ENCODE measurements at regions not wholly inside any gene's neighbourhood (a gene's known extent, or its start where the extent isn't known, plus 50 kb on each side); places are given as distances from the start of the nearest gene placed in this dataset.
A peak's percentile ranks its signal among the peaks of the same experiment; 100 is the strongest.

GRCh38 chr2:234278556-234279255, 218.2 kb downstream of the ARL4C start:
- no peak for DNase-seq (ENCODE audit: low read depth, low spot score)

GRCh38 chr2:234275515-234275914, 221.4 kb downstream of the ARL4C start:
- DNase-seq (ENCODE audit: low read depth, low spot score) = no peak

- DNase-seq (ENCODE audit: low read depth, low spot score) = no peak
These were observed 222.8 kb downstream of the ARL4C start for GRCh38 chr2:234273887-234274584.

GRCh38 chr2:234272069-234272850, 221.8 kb downstream of the SPP2 start:
- DNase-seq (ENCODE audit: low read depth, low spot score) = no peak

- no peak for DNase-seq (ENCODE audit: low read depth, low spot score)
These were observed 220.8 kb downstream of the SPP2 start for GRCh38 chr2:234271338-234271737.

GRCh38 chr2:234269769-234270204, 219.3 kb downstream of the SPP2 start:
- DNase-seq (ENCODE audit: low read depth, low spot score) = no peak

GRCh38 chr2:234267534-234267933, 217.0 kb downstream of the SPP2 start:
- DNase-seq (ENCODE audit: low read depth, low spot score) = no peak

- no peak for DNase-seq (ENCODE audit: low read depth, low spot score)
These were observed 216.4 kb downstream of the SPP2 start for GRCh38 chr2:234266952-234267351.

- no peak for DNase-seq (ENCODE audit: low read depth, low spot score)
These were observed 214.7 kb downstream of the SPP2 start for GRCh38 chr2:234265206-234265605.

GRCh38 chr2:234261736-234262135, 211.2 kb downstream of the SPP2 start:
- DNase-seq (ENCODE audit: low read depth, low spot score) = no peak

- no peak for DNase-seq (ENCODE audit: low read depth, low spot score)
These were observed 208.9 kb downstream of the SPP2 start for GRCh38 chr2:234259440-234259839.

- no peak for DNase-seq (ENCODE audit: low read depth, low spot score)
These were observed 208.2 kb downstream of the SPP2 start for GRCh38 chr2:234258562-234259141.

GRCh38 chr2:234257859-234258561, 207.5 kb downstream of the SPP2 start:
- peak; percentile 59 for DNase-seq (ENCODE audit: low read depth, low spot score)

- peak; percentile 17 for DNase-seq (ENCODE audit: low read depth, low spot score)
These were observed 206.0 kb downstream of the SPP2 start for GRCh38 chr2:234256516-234256915.

GRCh38 chr2:234254783-234255521, 204.4 kb downstream of the SPP2 start:
- DNase-seq (ENCODE audit: low read depth, low spot score) = no peak

- no peak for DNase-seq (ENCODE audit: low read depth, low spot score)
These were observed 202.3 kb downstream of the SPP2 start for GRCh38 chr2:234252772-234253171.

- DNase-seq (ENCODE audit: low read depth, low spot score) = no peak
These were observed 201.1 kb downstream of the SPP2 start for GRCh38 chr2:234251326-234252271.

GRCh38 chr2:234250926-234251325, 200.4 kb downstream of the SPP2 start:
- no peak for DNase-seq (ENCODE audit: low read depth, low spot score)

GRCh38 chr2:234249873-234250272, 199.4 kb downstream of the SPP2 start:
- no peak for DNase-seq (ENCODE audit: low read depth, low spot score)
